Common myeloid progenitor, CD34-positive (primary cell): ENCODE measurements at regions not wholly inside any gene's neighbourhood (a gene's known extent, or its start where the extent isn't known, plus 50 kb on each side); places are given as distances from the start of the nearest gene placed in this dataset.

ENCODE experiments used
- CTCF ChIA-PET: fragments of 350-600 bp; sonication (Branson Sonifier 250); formaldehyde crosslinking; loops from one replicate; lab custom pipeline; 2021; ENCODE audit warnings: antibody characterized with exemption; lab: Charles Lee
- POLR2A ChIA-PET: fragments of 350-600 bp; sonication (Branson Sonifier 250); formaldehyde crosslinking; loops from one replicate; lab custom pipeline; 2021; ENCODE audit warnings: antibody characterized with exemption; lab: Charles Lee
- DNase-seq, 3 donors: peaks; one replicate each; pipeline versions ENCODE4 v3.0.0 to v3.0.0-alpha.2; 2013
- H3K27ac ChIP-seq, 2 experiments: 1 replicate in 1 of 2; 2 replicates in 1 of 2; pipeline ENCODE4 v1.7.0; 2013; ENCODE audit warnings: inconsistent platforms in 2 of 2, low read length in 2 of 2, mild to moderate bottlenecking in 2 of 2, low read depth in 1 of 2, moderate library complexity in 1 of 2; ENCODE audit not compliant: severe bottlenecking in 2 of 2, insufficient read depth in 1 of 2, poor library complexity in 1 of 2
- H3K27me3 ChIP-seq, 5 experiments: replicated peaks in 2 of 5; 1 replicate in 3 of 5; 2 replicates in 2 of 5; pipeline versions ENCODE4 v1.6.1 to v1.7.0; 2013; ENCODE audit warnings: low read length in 4 of 5, mild to moderate bottlenecking in 2 of 5, moderate library complexity in 2 of 5, inconsistent platforms in 1 of 5; ENCODE audit not compliant: insufficient read depth in 5 of 5, control insufficient read depth in 4 of 5
- H3K36me3 ChIP-seq, 4 experiments: 1 replicate in 2 of 4; 2 replicates in 2 of 4; pipeline versions ENCODE4 v1.6.1 to v1.7.0; 2013; ENCODE audit warnings: low read length in 3 of 4, control low read depth in 1 of 4, mild to moderate bottlenecking in 1 of 4; ENCODE audit not compliant: control insufficient read depth in 4 of 4, insufficient read depth in 4 of 4
- H3K4me1 ChIP-seq, 4 experiments: 1 replicate in 3 of 4; 2 replicates in 1 of 4; pipeline versions ENCODE4 v1.6.1 to v1.7.1; 2013; ENCODE audit warnings: low read length in 3 of 4, mild to moderate bottlenecking in 3 of 4, control low read depth in 1 of 4, inconsistent platforms in 1 of 4, moderate library complexity in 1 of 4; ENCODE audit not compliant: control insufficient read depth in 4 of 4, insufficient read depth in 4 of 4; ENCODE audit errors: control extremely low read depth in 1 of 4
- H3K4me3 ChIP-seq, 7 experiments: 1 replicate in 4 of 7; 2 replicates in 3 of 7; pipeline versions ENCODE4 v1.5.1 to v1.7.0; 2013; ENCODE audit warnings: mild to moderate bottlenecking in 7 of 7, low read length in 6 of 7, moderate library complexity in 6 of 7, inconsistent platforms in 2 of 7, low read depth in 2 of 7, control low read depth in 1 of 7; ENCODE audit not compliant: insufficient read depth in 4 of 7, control insufficient read depth in 1 of 7; ENCODE audit errors: extremely low read depth in 1 of 7
- H3K9me3 ChIP-seq, 5 experiments: 1 replicate in 4 of 5; 2 replicates in 1 of 5; pipeline versions ENCODE4 v1.6.1 to v1.7.1; 2013; ENCODE audit warnings: low read length in 4 of 5, mild to moderate bottlenecking in 2 of 5, inconsistent platforms in 1 of 5, low read depth in 1 of 5, moderate library complexity in 1 of 5; ENCODE audit not compliant: control insufficient read depth in 4 of 5, insufficient read depth in 2 of 5; ENCODE audit errors: control extremely low read depth in 1 of 5
- WGBS: methylation state at CpG from one replicate; pipeline ENCODE4 v1.1.5; 2013; ENCODE audit not compliant: insufficient coverage; 5-methylcytosine and 5-hydroxymethylcytosine counted together

- POLR2A ChIA-PET: no interaction called here
Observed at GRCh38 chr10:10196701-10197100, 821.0 kb upstream of the CELF2 start.

GRCh38 chr10:10197423-10197822, 820.2 kb upstream of the CELF2 start:
- Histone ChIP-seq H3K27ac (no peak overlapping the region), H3K36me3 (no peaks in the 10 kb centered on the region), H3K9me3 (no peaks in the 10 kb centered on the region), H3K4me3 (no peak overlapping the region), H3K27me3 (no peaks in the 10 kb centered on the region), H3K4me1 (no peaks in the 10 kb centered on the region)
- DNase-seq: no peak
- 90% methylated on average over 2 of the region's 4 CpGs for WGBS
- ChIA-PET CTCF (no interaction called here), POLR2A (no interaction called here)

More at GRCh38 chr10:10196701-10197100, 821.0 kb upstream of the CELF2 start:
- Histone ChIP-seq H3K4me1 (no peaks in the 10 kb centered on the region), H3K4me3 (no peak overlapping the region), H3K36me3 (no peaks in the 10 kb centered on the region), H3K27me3 (no peaks in the 10 kb centered on the region), H3K27ac (no peak overlapping the region), H3K9me3 (no peaks in the 10 kb centered on the region)
- CTCF ChIA-PET: no interaction called here
- no peak for DNase-seq
- WGBS: no CpG with 5 or more reads among the region's 5 CpGs

GRCh38 chr10:10198363-10198762, 819.3 kb upstream of the CELF2 start:
- CTCF ChIA-PET: no interaction called here
- no peaks in the 10 kb centered on the region for H3K9me3 ChIP-seq
- DNase-seq: no peak
- no peak overlapping the region for H3K4me3 ChIP-seq
- WGBS: 94% methylated on average over 5 of the region's 6 CpGs
- no peaks in the 10 kb centered on the region for H3K4me1 ChIP-seq
- H3K27ac ChIP-seq: no peak overlapping the region
- POLR2A ChIA-PET: no interaction called here
- no peaks in the 10 kb centered on the region for H3K36me3 ChIP-seq
- H3K27me3 ChIP-seq: no peaks in the 10 kb centered on the region

- H3K4me3 ChIP-seq: no peak overlapping the region
- POLR2A ChIA-PET: no interaction called here
- CTCF ChIA-PET: no interaction called here
- WGBS: 100% methylated on average over 1 of the region's 2 CpGs
- no peak for DNase-seq
- no peaks in the 10 kb centered on the region for H3K27me3 ChIP-seq
- H3K9me3 ChIP-seq: peaks cover 0 to 12% (median 2%) of the 10 kb centered on the region in 5 experiments
- no peak overlapping the region for H3K27ac ChIP-seq
- H3K4me1 ChIP-seq: no peaks in the 10 kb centered on the region
- no peaks in the 10 kb centered on the region for H3K36me3 ChIP-seq
Observed at GRCh38 chr10:10204415-10204814, 813.3 kb upstream of the CELF2 start.

GRCh38 chr10:10205906-10206305, 811.8 kb upstream of the CELF2 start:
- Histone ChIP-seq H3K27me3 (no peaks in the 10 kb centered on the region), H3K4me1 (no peaks in the 10 kb centered on the region), H3K9me3 (peaks cover 0 to 12% (median 2%) of the 10 kb centered on the region in 5 experiments), H3K27ac (no peak overlapping the region), H3K4me3 (no peak overlapping the region), H3K36me3 (no peaks in the 10 kb centered on the region)
- no peak for DNase-seq
- WGBS: 92% methylated on average over 1 of the region's 2 CpGs
- ChIA-PET CTCF (no interaction called here), POLR2A (no interaction called here)

GRCh38 chr10:10207538-10207937, 810.1 kb upstream of the CELF2 start:
- H3K27me3 ChIP-seq: no peaks in the 10 kb centered on the region
- ChIA-PET POLR2A (no interaction called here), CTCF (no interaction called here)
- WGBS: 94% methylated on average over 2 of the region's 3 CpGs
- no peak overlapping the region for H3K4me3 ChIP-seq
- peaks cover 0 to 12% (median 2%) of the 10 kb centered on the region in 5 experiments for H3K9me3 ChIP-seq
- no peak for DNase-seq
- H3K4me1 ChIP-seq: no peaks in the 10 kb centered on the region
- no peaks in the 10 kb centered on the region for H3K36me3 ChIP-seq
- H3K27ac ChIP-seq: no peak overlapping the region

- WGBS: 100% methylated on average over 3 of the region's 4 CpGs
- no peaks in the 10 kb centered on the region for H3K36me3 ChIP-seq
- ChIA-PET POLR2A (no interaction called here), CTCF (no interaction called here)
- H3K9me3 ChIP-seq: peaks cover 0 to 12% (median 2%) of the 10 kb centered on the region in 5 experiments
- DNase-seq: no peak
- no peaks in the 10 kb centered on the region for H3K4me1 ChIP-seq
- no peaks in the 10 kb centered on the region for H3K27me3 ChIP-seq
- H3K27ac ChIP-seq: no peak overlapping the region
- no peak overlapping the region for H3K4me3 ChIP-seq
Observed at GRCh38 chr10:10208196-10208595, 809.5 kb upstream of the CELF2 start.
